ENCODE measurements at regions not wholly inside any gene's neighbourhood (a gene's known extent, or its start where the extent isn't known, plus 50 kb on each side); places are given as distances from the start of the nearest gene placed in this dataset.
"Not testable (repeated sequence)": the region's sequence is repeated elsewhere in the genome, so short reads cannot be mapped to it uniquely, and the experiment has no call there.

- DNase-seq (ENCODE audit: low read depth) = no peak
- TF ChIP-seq, protein P1, sequence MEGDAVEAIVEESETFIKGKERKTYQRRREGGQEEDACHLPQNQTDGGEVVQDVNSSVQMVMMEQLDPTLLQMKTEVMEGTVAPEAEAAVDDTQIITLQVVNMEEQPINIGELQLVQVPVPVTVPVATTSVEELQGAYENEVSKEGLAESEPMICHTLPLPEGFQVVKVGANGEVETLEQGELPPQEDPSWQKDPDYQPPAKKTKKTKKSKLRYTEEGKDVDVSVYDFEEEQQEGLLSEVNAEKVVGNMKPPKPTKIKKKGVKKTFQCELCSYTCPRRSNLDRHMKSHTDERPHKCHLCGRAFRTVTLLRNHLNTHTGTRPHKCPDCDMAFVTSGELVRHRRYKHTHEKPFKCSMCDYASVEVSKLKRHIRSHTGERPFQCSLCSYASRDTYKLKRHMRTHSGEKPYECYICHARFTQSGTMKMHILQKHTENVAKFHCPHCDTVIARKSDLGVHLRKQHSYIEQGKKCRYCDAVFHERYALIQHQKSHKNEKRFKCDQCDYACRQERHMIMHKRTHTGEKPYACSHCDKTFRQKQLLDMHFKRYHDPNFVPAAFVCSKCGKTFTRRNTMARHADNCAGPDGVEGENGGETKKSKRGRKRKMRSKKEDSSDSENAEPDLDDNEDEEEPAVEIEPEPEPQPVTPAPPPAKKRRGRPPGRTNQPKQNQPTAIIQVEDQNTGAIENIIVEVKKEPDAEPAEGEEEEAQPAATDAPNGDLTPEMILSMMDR (IDR thresholded peaks at IDR 0.05; ENCODE audit: insufficient read depth, low read depth, low read length) = no peak
- no peak overlapping the region for H3K4me3 ChIP-seq (ENCODE audit: low read depth, low read length)
Measured at GRCh38 chr10:125260260-125260659, 99.9 kb upstream of the CTBP2 start.

DNA sequence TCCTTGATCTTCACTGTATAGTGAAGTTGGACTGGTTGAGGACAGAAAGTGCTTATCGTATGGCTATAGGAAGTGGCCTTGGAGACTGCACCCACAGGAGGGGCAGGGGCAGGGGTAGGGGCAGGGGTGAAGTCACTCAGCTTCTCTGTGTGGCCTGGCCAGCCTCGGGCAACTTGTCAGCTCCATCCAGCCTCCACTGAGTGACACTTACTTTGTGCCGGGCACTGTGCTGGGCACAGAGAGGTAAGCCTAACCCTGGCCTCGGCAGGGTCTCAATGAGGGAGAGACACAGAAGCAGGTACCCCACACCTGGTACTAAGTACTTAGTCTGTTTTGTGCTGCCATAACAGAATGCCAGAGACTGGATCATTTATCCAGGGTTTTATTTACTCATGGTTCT is 99.3 kb upstream of the CTBP2 start:
- TF ChIP-seq, protein P1 (IDR thresholded peaks at IDR 0.05; ENCODE audit: insufficient read depth, low read depth, low read length) = no peak
- DNase-seq (ENCODE audit: low read depth) = no peak
- no peak overlapping the region for H3K4me3 ChIP-seq (ENCODE audit: low read depth, low read length)

GRCh38 chr10:125258676-125259075 is 98.3 kb upstream of the CTBP2 start:
- TF ChIP-seq, protein P1 (IDR thresholded peaks at IDR 0.05; ENCODE audit: insufficient read depth, low read depth, low read length) = no peak
- no peak for DNase-seq (ENCODE audit: low read depth)
- no peak overlapping the region for H3K4me3 ChIP-seq (ENCODE audit: low read depth, low read length)

DNA sequence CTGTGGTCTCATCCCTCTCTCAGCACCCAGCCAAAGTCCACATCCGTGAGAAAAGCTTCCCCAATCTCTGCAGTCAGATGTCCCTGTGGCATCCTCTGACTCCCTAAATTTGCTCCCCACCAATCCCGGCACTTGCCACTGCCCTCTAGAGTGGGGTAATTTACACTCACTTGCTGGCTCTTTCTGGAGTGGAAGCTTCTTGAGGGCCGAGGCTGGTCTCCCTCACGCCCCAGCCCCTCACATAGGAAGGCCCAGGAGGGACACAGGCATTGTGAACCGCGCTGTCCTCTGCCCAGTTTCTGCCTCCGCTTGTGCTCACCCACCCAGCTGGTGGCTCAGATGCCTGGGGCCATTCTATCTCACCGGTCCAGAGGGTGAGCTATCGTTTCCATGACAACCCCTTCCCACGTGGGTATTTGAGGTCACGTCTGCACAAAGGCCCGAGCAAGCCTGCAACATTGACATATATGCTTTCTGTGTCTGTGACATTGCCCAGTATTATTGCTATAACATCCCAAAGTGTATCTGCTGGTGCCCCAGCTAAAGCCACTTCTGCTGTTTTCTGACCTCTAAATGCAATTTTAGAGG is 97.3 kb upstream of the CTBP2 start:
- TF ChIP-seq, protein P1 (IDR thresholded peaks at IDR 0.05; ENCODE audit: insufficient read depth, low read depth, low read length) = no peak
- DNase-seq (ENCODE audit: low read depth) = no peak
- no peak overlapping the region for H3K4me3 ChIP-seq (ENCODE audit: low read depth, low read length)

DNA sequence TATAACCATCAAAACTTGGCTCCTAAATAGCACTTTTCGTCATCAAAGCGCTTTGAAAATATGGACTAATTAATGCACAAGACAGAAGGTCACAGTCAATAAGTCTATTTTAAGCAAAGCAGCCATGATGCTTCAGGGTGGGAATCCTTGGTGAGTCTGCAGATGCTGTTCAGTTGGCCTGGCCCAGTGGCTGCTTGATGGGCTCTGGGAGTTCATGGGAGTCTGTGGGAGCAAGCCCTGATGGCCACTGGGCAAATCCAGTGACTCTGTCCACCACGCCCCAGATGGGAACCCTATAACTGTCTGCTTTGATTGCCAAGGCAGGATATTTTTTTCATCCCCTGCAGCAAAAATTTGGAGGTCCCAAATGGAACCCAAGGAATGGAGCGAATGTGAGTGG is 95.7 kb upstream of the CTBP2 start:
- no peak for DNase-seq (ENCODE audit: low read depth)
- TF ChIP-seq, protein P1 (IDR thresholded peaks at IDR 0.05; ENCODE audit: insufficient read depth, low read depth, low read length) = no peak
- no peak overlapping the region for H3K4me3 ChIP-seq (ENCODE audit: low read depth, low read length)

DNA sequence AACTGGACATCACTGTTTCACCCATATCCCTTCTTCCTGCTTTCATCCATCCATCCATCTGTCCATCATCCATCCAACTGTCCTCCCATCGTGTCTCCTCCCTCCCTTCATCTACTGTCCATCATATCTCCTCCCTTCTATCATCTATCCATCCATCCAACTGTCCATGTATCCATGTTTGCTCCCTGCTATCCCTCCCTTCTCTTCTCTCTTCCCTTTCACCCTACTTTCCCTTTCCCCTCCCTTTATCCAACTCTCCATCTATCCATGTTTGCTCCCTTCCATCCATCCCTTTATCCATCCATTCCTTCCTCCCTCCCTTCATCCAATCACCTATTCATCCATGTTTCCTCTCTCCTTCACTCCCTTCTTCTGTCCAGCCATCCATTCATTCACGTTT is 92.6 kb upstream of the CTBP2 start:
- TF ChIP-seq, protein P1 (IDR thresholded peaks at IDR 0.05; ENCODE audit: insufficient read depth, low read depth, low read length) = no peak
- DNase-seq (ENCODE audit: low read depth) = no peak

GRCh38 chr10:125250834-125251233 is 90.5 kb upstream of the CTBP2 start:
- H3K4me3 ChIP-seq (ENCODE audit: low read depth, low read length); DNase-seq (ENCODE audit: low read depth): not testable (repeated sequence)

More for the DNA sequence above, 92.6 kb upstream of the CTBP2 start:
- H3K4me3 ChIP-seq (ENCODE audit: low read depth, low read length) = no peak overlapping the region
